HS-27A (cell line): ENCODE measurements at regions not wholly inside any gene's neighbourhood (a gene's known extent, or its start where the extent isn't known, plus 50 kb on each side); places are given as distances from the start of the nearest gene placed in this dataset.
"Not testable (repeated sequence)": the region's sequence is repeated elsewhere in the genome, so short reads cannot be mapped to it uniquely, and the experiment has no call there.

ENCODE experiments used
- DNase-seq: peaks from one replicate; pipeline ENCODE4 v3.0.0-alpha.2; 2012; ENCODE audit warnings: low read depth, missing footprints

DNA sequence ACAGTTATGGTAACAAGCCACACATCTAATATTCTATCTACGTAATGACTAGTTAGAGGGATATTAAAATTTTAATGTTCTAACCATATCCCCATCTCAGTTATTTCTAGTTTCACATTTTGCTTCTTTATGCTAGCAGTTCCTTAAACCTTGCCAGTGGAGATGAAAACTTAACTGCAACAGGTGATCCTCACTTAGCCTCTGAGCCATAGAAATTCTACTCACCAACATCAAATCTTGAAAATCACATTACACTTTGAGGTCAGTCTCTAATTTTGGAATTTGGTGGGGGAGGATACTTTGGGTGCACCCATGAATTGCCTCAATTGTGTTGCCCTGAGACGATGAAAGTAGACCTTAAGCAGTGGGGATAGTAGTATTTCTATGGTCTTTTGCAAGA is 256.4 kb downstream of the GATA3 start:
- no peak for DNase-seq

DNA sequence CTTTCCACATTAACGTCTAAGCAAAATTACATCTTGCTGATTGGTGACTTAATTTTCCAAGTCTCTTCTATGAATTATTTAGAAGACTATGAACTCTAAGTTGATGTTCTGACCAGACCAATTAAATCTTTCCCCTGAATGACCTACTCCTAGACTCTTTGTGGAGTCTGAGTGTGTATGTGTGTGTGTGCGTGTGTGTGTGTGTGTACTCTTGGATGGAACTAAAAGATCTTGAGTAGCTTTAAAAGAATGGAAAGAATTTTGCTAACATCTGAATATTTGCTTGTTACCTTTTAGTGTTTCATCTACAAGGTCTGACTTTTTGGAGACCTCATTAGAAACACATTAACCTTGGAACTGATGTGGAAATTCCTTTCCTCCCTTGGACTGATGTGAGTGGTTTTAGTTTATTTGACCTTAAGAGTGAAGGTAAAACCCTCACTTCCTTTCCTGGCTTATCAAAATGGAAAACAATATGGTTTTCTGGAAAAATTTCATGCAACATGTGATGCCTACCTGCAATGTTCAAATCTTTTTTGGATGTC is 257.1 kb downstream of the GATA3 start:
- no peak for DNase-seq

DNA sequence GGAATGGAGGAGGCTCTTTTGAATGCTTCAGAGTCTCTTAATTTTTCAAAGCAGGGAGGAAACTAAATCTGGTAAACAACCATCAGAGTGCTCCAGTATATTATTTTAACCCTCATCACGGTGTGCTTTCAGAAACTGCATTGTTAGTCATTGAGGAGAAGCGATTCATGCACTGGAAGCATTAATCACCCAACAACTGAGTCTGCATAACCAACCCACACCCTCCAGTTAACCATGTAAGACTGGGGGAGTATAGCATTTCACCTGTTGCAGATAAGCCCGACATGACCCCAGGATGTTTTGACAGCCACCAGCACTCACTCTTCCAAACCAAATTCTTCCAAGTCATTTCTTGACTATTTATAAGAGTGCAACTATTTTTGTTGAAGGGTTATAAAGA is 257.6 kb downstream of the GATA3 start:
- DNase-seq, result no peak

DNA sequence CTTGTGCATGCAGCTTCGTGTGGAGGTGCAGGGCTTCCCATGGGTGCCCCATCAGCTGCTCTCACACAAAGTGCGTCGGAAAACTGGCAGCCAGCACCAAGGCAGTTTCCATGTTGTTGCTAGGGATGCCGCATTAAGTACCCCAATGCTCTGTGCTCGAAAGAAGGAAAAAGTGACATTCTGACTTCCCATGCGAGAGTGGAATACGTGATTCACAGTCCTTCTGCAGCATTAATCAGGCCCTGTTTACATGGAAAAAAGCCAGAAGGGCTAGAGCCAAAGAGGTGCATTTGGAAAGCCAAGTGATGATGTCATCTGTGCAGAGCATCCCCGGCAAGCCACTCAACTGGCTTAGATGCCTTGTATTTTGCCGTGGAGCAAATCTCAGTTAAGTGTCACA is 258.3 kb downstream of the GATA3 start:
- no peak for DNase-seq

DNA sequence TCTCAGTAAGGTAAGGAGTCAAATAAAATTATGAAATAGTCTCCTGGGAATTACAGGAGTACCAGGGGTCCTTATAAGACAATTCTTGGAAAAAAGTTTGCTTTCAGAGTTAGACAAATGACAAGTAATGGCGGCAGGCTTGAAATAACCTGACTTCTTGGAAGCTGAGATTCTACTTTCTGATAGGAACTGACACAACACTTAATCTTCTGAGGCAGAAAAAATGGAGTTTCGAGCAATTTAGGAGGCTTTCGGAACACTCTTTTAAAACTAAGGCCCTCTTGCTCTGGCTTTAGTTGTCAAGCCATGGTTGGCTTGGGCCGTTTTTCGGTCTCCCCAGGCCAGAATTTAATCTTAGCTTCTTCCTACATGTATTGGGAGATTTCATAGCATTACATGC is 260.0 kb downstream of the GATA3 start:
- DNase-seq, result no peak

DNA sequence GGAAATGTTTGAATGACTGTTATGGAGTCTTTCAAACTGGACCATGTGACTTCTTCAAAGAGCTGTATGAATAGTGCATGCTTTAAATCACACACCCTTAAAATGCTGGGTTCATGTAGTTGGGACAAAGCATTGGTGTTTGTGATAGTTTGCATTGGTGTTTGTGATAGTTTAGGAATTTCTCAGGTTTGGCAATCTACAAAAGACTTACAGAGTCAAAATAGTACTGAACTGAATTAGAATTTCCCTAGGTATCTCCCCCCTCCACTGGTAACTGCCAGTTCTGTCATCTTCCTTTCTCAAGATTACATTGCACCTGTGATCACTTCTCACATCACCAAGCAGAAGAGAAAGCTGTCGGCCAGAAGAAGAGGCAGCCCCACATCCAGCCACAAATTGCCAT is 261.1 kb downstream of the GATA3 start:
- no peak for DNase-seq

DNA sequence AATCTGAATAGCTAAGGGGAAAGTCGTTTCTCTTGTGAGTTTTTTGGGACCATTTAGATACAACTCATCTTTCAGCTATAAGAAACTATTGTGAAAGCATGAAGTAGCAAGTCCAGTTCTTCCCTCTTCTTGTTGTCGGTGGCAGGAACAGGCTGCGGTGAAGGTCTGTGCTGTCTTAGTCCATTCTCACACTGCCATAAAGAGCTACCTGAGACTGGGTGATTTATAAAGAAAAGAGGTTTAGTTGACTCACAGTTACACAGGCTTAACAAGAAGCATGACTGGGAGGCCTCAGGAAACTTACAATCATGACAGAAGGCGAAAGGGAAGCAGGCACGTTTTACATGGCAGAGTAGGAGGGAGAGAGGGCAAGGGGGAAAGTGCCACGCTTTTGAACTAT is 261.8 kb downstream of the GATA3 start:
- DNase-seq, result no peak

DNA sequence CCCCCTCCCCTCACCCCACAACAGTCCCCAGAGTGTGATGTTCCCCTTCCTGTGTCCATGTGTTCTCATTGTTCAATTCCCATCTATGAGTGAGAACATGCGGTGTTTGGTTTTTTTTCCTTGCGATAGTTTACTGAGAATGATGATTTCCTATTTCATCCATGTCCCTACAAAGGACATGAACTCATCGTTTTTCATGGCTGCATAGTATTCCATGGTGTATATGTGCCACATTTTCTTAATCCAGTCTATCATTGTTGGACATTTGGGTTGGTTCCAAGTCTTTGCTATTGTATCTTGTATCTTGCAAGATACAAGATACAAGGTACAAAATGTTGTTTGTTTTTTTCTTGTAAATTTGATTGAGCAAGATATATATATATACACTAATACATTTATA is 263.9 kb downstream of the GATA3 start:
- not testable (repeated sequence) for DNase-seq

DNA sequence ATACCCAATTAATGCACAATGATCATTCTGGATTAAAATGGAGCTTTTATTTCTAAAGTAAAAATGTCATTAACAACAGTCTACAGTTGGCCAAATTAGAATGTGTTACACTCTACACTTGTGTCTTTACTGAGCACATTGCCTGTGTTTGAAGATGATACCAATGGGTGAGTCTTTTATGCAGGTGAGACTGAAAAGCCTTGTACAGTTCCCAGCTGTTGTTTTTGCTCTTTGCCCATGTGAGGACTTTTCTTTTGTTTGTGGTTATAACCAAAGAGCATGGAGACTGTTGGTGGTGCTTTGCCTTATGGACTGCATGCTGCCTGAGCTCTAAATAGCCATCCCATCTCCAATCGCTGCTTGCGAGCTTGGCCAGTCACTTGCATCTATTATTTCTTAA is 264.5 kb downstream of the GATA3 start:
- DNase-seq, result no peak

DNA sequence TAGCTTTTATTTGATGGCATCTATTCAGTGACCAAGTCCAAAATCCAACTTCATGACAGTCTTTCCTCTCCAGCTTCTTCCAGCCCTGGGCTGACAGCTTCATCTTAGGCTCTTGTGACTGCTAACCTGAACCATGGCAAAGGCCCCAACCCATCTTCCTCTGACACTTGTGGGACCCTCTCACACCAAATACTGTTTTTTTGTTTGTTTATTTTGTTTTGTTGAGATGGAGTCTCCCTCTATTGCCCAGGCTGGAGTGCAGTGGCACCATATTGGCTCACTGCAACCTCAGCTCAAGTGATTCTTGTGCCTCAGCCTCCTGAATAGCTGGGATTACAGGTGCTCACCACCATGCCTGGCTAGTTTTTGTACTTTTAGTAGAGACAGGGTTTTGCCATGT is 265.2 kb downstream of the GATA3 start:
- DNase-seq, result no peak

DNA sequence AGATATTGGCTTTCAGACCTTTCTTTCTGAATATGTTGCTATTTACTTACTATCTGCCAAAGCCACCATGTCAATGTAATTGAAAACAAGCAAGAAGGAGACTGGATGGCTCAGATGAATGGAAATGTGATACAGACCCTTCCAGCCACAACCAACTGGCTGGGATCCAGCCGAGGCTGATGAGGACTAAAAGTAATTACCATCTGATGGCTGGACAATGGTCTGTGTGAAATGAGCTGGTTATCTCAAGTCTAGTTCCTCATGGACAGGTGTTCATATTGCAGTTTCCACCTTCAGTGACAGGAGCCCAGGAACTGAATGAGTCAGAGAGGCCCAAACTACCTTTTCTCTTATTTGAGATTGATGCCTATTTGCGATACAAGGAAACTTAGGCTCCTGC is 267.5 kb downstream of the GATA3 start:
- no peak for DNase-seq

DNA sequence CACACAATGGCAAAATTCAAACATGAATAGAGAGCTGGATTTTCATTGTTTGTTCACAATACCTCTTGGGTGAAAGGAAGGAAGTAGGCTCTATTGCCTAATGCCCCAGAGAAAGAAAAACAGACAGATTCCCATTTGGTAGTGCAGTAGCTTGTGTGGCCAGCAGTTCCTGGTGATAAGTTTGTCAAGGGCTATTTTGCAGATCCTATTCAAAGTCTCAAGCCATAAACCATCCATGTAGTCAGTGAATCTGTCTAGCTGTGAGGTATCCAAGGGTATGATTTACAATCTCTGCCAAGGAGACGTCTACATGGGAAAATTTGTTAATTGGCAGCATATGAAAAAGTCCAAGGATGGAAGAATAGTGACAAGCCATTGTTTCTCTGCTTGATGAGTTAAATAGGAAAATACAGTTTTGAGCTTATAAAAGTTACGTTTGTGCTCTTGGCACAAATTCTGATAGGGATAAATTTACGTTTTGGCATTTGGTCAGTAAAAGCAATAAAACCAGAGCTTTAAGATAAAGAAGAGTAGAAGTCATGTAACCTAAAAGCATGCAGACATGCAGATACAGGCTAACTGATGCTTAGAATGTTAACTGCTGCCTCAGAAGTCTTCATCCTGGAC is 269.1 kb downstream of the GATA3 start:
- DNase-seq, result no peak

DNA sequence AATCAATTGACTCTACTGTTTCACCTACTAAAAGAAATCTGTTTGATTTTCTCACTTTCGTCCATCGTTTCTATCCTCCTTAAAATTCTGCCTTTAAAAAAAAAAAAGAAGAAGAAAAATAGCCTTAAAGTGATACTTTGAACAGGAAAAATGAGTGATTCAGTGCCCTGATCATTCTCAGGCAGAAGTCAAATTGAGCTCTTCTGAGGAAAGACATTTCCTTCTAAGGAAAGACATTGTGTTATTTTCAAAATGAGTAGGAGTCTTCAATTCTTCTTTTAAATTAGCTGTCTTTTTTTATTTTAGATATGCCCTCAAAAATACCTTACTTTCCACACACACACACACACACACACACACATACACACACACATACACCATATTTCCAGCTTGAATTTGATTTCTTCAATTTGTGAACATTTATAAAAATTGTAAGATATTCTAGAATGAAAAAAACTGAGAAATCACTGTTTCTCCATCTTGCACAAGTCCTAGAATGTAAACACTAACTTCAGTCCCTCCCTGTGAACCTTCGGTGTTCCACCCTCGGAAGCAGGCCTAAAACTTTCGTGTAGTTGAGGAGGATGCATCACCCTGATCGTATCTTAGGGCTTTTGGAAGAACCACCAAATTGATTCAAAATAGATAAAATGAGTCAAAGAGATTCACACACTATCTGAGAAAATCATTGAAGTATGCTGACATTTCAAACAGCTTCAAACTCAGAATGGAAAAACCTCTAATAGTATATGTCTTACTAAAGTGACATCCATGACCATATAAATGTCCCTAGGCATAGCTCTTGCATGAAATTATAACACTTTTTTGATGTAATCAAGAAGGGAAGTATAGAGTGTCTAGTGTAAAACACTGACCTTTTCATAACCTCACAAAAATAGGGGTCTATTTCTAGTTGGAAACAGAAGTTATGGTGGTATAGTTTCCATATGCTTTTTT is 270.8 kb downstream of the GATA3 start:
- no peak for DNase-seq

DNA sequence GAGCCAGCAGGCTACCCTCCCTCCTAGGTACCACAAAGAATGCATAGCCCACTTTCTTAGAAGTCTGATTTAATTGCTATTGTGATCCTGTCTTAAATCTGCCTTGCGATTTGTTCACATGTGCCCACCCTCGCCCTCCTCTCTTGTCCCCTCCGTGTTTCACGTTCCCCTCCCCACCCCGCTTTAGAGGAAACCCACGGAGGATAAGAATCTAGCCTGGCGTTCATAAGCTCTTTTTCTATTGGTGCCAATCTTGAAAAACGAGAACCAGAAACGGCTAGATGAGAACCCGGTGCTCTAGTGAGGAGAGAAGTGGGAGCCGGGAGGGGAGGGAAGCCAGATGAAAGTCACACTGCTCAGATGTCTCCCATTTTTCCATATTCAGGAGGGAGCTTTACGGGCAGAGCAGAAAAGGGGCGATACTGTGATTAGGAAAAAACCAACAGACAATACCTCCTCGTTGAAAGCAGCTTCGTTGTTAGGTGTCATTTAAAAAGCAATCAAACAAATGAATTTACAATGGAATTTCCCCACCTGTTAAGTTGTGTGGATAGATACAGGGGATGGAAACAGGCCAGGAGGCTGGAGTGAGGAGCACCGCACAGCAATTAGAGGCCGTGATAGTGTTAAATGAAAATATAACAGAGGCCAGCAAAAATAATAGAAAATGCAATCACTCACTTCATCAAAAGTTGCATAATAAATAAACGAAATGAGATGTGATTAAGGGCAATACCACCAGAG is 272.1 kb downstream of the GATA3 start:
- no peak for DNase-seq

DNA sequence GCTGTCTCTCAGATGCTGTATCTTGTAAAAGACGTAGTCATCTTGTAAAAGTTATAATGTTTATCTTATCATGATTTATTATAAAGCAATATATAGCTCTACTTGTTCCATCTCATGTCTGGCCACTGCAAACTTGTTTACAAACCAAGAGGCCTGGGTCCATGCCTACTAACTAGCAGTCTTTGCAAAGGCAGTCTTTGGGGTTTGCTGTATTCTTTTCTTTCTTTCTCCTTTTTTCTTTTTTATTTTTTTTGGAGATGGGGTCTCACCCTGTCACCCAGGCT is 272.6 kb downstream of the GATA3 start:
- DNase-seq, result no peak

DNA sequence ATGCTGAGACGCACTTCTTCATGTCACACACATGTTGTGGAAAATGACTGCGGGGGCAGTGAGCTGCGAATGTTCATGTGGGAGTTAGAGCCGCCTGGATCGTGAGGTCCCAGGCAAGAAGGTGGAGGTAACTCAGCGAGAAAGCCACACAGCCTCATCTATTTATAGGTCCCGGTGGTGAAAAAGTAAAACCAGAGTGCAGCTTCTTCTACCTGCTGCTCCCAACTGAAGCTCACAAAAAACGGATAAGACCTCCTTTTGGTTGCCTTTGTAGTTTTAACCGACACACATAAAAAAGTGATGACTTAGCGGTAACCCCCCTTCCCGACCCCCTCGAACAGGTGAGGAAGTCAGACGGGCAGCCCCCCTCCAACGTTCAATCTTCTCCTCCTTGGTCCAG is 276.9 kb downstream of the GATA3 start:
- DNase-seq, result no peak

DNA sequence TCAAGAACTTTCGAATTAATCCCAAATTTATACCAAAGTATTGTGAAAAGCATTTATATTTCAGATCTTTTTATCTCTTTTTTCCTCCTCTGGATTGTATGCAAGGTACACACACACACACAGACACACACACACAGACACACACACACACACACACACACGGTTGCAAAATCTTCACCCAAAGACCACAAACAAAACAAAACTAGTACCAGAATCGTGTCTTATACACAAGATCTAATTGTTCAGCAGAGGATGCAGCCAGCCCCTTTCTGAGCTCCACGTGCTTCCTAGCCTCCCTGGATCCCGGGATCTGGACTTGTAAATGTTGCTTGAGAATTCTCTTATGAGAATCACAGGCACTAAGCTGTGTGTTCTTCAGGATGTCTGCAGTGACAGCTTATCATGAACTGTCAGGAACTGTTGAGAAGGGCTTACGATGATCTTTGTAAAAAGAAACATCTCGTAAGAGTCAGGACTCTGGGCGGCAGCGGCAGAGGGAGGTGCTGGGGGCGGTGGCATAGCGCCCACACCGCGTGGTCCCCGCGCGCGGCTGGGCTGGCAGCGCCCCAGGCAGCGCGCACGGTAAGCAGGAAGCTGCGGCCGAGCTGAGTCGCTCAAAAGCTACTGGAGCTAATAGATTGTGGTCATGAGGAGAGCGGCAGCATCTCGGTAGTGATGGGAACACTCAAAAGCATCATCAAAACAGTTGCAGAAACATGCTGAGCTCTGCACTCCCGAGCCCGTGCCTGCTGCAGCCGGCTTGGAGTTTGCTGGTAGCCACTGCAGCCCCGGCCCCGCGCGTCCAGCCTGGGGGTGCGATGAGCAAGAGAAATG is 277.6 kb downstream of the GATA3 start:
- no peak for DNase-seq

DNA sequence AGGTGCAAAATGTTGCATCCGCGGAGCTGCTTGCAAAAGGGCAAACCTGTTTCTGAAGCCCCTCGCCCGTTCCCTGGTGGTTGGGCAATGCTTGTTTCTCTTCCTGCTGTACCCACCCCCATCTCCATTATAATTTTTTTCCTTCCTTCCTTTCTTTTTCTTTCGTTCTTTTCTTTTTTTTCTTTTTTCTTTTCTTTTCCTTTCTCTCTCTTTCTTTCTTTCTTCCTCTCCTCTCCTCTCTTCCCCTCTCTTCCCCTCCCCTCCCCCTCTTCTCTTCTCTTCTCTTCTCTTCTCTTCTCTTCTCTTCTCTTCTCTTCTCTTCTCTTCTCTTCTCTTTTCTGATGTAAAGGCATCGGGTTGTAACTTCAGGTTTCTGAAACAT is 278.2 kb downstream of the GATA3 start:
- no peak for DNase-seq

DNA sequence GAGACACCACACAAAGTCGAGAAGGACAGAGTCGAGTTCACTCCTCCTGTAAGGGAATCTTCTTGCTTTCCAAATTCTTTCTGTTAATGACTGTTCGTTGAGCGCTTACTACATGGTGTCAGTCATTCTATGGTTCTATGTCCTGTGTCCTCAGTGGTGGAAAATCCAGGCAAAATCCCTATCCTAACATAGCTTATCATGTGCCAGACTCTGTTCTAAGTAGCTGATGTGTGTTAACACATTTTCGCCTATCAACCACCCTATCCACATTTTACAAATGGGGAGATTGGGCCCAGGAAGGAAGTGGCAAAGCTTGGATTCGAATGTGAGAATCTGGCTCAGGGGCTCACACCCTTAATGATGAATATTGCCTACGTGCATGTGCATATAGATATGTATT is 280.1 kb downstream of the GATA3 start:
- no peak for DNase-seq

DNA sequence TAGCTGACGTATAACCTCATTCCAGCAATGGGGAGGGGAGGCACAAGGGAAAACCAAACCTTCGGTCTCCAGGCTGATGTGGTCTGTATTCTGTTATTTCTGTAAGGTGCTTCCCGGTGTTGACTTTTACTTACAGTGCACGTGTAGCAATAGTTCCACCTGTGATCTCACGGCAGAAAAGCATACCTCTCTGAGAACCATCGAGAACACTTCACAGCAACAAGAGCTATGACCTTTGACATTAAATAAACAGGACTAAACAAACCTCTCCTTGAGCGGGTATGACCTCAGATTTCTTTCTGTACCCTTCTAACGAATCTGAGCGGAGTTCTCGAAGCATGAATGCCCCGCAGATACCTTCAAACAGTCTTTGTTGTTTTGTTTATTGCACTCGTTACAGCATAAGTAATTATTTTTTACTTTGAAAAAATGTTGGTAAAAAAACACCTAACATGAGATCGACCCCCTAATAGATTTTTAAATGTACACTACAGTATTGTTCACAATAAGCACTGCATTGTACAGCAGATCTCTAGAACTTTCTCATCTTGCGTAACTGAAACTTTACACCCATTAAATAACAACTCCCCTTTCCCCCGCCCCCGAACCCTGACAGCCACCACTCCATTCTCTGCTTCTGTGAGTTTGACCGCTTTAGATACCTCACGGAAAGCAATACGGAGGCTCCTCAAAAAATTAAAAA is 282.3 kb downstream of the GATA3 start:
- no peak for DNase-seq

DNA sequence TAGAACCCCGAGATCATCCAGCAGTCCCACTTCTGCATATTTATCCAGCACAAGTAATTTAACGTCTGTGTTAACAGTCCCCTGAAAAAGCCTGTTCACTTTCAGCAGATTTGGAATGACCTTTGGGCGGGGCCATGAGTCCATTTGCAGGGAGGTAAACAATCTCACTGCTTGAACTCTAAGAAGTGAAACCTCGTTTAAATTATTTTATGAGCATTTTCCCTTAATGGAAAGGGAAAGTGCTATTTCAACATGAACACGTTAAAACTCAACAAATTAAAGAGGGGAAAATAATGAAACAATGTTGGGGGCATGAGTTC is 282.8 kb downstream of the GATA3 start:
- no peak for DNase-seq
